ENCODE measurements at regions not wholly inside any gene's neighbourhood (a gene's known extent, or its start where the extent isn't known, plus 50 kb on each side); places are given as distances from the start of the nearest gene placed in this dataset.

GRCh38 chr7:113800826-113801225 lies 118.0 kb downstream of the PPP1R3A start:
- no peak overlapping the region for H3K27ac ChIP-seq (ENCODE audit: low read length)
- no peaks in the 10 kb centered on the region for H3K27me3 ChIP-seq (replicated peaks; ENCODE audit: insufficient read depth, low read length)
- H3F3A ChIP-seq (ENCODE audit: insufficient read depth, low read length) = no peaks in the 10 kb centered on the region
- no peak overlapping the region for H3K9ac ChIP-seq (ENCODE audit: low read length)
- no peak overlapping the region for H3K4me2 ChIP-seq (ENCODE audit: low read depth, low read length)
- no peaks in the 10 kb centered on the region for H3K9me2 ChIP-seq (replicated peaks; ENCODE audit: insufficient read depth, low read length)
- no peak for DNase-seq
- H3K4me3 ChIP-seq (ENCODE audit: low read length) = no peak overlapping the region
- H3K4me1 ChIP-seq (ENCODE audit: low read length) = no peaks in the 10 kb centered on the region
- H3K79me2 ChIP-seq (ENCODE audit: low read length) = no peaks in the 10 kb centered on the region
- H2AFZ ChIP-seq (ENCODE audit: low read length) = no peak overlapping the region
- no peaks in the 10 kb centered on the region for H3K36me3 ChIP-seq (replicated peaks; ENCODE audit: insufficient read depth, low read length)
- H4K20me1 ChIP-seq (ENCODE audit: insufficient read depth, low read length) = no peaks in the 10 kb centered on the region
- TF ChIP-seq EZH2phosphoT487 (IDR thresholded peaks at IDR 0.05; ENCODE audit: low read length) = no peak
- no peak for TF ChIP-seq CTCF (IDR thresholded peaks at IDR 0.05; ENCODE audit: low read length)
- no peak for TF ChIP-seq EZH2 (optimal IDR thresholded peaks at IDR 0.05; ENCODE audit: low read depth, low read length)
- H3K9me3 ChIP-seq (replicated peaks; ENCODE audit: insufficient read depth, low read length) = no peaks in the 10 kb centered on the region

GRCh38 chr7:113799896-113800295 lies 118.9 kb downstream of the PPP1R3A start:
- Histone ChIP-seq H3K4me1 (ENCODE audit: low read length) (no peaks in the 10 kb centered on the region), H3K27me3 (replicated peaks; ENCODE audit: insufficient read depth, low read length) (no peaks in the 10 kb centered on the region), H3K9ac (ENCODE audit: low read length) (no peak overlapping the region), H3K9me3 (replicated peaks; ENCODE audit: insufficient read depth, low read length) (no peaks in the 10 kb centered on the region), H3K4me3 (ENCODE audit: low read length) (no peak overlapping the region), H2AFZ (ENCODE audit: low read length) (no peak overlapping the region), H3K4me2 (ENCODE audit: low read depth, low read length) (no peak overlapping the region), H3K36me3 (replicated peaks; ENCODE audit: insufficient read depth, low read length) (no peaks in the 10 kb centered on the region), H3K79me2 (ENCODE audit: low read length) (no peaks in the 10 kb centered on the region), H3K27ac (ENCODE audit: low read length) (no peak overlapping the region), H3F3A (ENCODE audit: insufficient read depth, low read length) (no peaks in the 10 kb centered on the region), H4K20me1 (ENCODE audit: insufficient read depth, low read length) (no peaks in the 10 kb centered on the region), H3K9me2 (replicated peaks; ENCODE audit: insufficient read depth, low read length) (no peaks in the 10 kb centered on the region)
- no peak for DNase-seq
- no peak for TF ChIP-seq EZH2 (optimal IDR thresholded peaks at IDR 0.05; ENCODE audit: low read depth, low read length)
- no peak for TF ChIP-seq EZH2phosphoT487 (IDR thresholded peaks at IDR 0.05; ENCODE audit: low read length)
- no peak for TF ChIP-seq CTCF (IDR thresholded peaks at IDR 0.05; ENCODE audit: low read length)

DNA sequence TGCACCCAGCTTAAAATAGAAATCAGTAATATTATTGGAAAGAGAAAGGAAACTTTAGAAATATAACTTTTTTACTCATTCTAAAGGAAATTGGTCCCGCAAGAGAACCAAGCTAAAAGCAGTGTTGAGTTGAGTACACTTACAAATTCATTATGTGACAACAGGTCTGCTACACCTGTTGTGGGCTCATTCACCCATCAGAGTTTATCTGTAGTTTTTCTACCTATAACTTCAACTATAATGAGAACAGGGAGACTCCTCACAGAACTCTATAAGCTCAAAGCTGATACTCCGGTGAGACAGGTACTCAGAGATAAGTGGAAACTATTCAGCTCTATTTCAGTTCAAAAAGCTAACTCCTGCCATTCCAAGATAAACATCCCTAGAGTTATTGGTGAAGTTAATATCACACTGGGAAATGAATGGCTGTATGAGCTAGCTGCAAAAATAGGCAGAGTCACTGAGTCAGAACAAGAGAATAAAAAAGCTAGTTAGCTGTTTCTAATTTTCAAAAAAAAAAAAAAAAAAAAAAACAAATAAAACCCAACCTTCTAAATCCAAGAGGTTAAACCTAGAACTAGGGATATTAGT lies 121.3 kb downstream of the PPP1R3A start:
- no peaks in the 10 kb centered on the region for H3K36me3 ChIP-seq (replicated peaks; ENCODE audit: insufficient read depth, low read length)
- no peaks in the 10 kb centered on the region for H3K79me2 ChIP-seq (ENCODE audit: low read length)
- H3F3A ChIP-seq (ENCODE audit: insufficient read depth, low read length) = no peaks in the 10 kb centered on the region
- H4K20me1 ChIP-seq (ENCODE audit: insufficient read depth, low read length) = no peaks in the 10 kb centered on the region
- no peak overlapping the region for H3K27ac ChIP-seq (ENCODE audit: low read length)
- no peaks in the 10 kb centered on the region for H3K9me2 ChIP-seq (replicated peaks; ENCODE audit: insufficient read depth, low read length)
- H3K27me3 ChIP-seq (replicated peaks; ENCODE audit: insufficient read depth, low read length) = no peaks in the 10 kb centered on the region
- TF ChIP-seq CTCF (IDR thresholded peaks at IDR 0.05; ENCODE audit: low read length) = no peak
- TF ChIP-seq EZH2 (optimal IDR thresholded peaks at IDR 0.05; ENCODE audit: low read depth, low read length) = no peak
- TF ChIP-seq EZH2phosphoT487 (IDR thresholded peaks at IDR 0.05; ENCODE audit: low read length) = no peak
- H2AFZ ChIP-seq (ENCODE audit: low read length) = no peak overlapping the region
- no peaks in the 10 kb centered on the region for H3K4me1 ChIP-seq (ENCODE audit: low read length)
- H3K9ac ChIP-seq (ENCODE audit: low read length) = no peak overlapping the region
- H3K4me3 ChIP-seq (ENCODE audit: low read length) = no peak overlapping the region
- no peaks in the 10 kb centered on the region for H3K9me3 ChIP-seq (replicated peaks; ENCODE audit: insufficient read depth, low read length)
- H3K4me2 ChIP-seq (ENCODE audit: low read depth, low read length) = no peak overlapping the region
- DNase-seq = no peak
